ENCODE measurements at regions not wholly inside any gene's neighbourhood (a gene's known extent, or its start where the extent isn't known, plus 50 kb on each side); places are given as distances from the start of the nearest gene placed in this dataset.

GRCh38 chr5:2517451-2517850, 234.0 kb downstream of the IRX2 start:
- Mint-ChIP-seq H3K36me3 (ENCODE audit: low read depth, unreplicated experiment) (no peaks in the 10 kb centered on the region), H3K4me3 (ENCODE audit: unreplicated experiment) (no peak overlapping the region), H3K9me3 (ENCODE audit: unreplicated experiment) (no peaks in the 10 kb centered on the region), H3K4me1 (ENCODE audit: low read depth, unreplicated experiment) (no peaks in the 10 kb centered on the region), H3K27me3 (ENCODE audit: low read depth, unreplicated experiment) (peaks cover 36% of the 10 kb centered on the region), H3K27ac (ENCODE audit: unreplicated experiment) (no peak overlapping the region)
- Histone ChIP-seq H3K79me2 (ENCODE audit: insufficient read depth, low read length) (no peaks in the 10 kb centered on the region), H3K27me3 (ENCODE audit: insufficient read depth, low read length) (no peaks in the 10 kb centered on the region), H2AFZ (ENCODE audit: low read depth, low read length) (no peak overlapping the region), H3K9me3 (ENCODE audit: insufficient read depth, low read depth, low read length) (no peaks in the 10 kb centered on the region), H3K4me1 (ENCODE audit: insufficient read depth, low read length) (no peaks in the 10 kb centered on the region), H3K4me3 (ENCODE audit: insufficient read depth, low read depth, low read length) (no peak overlapping the region), H4K20me1 (ENCODE audit: insufficient read depth, low read length) (no peaks in the 10 kb centered on the region), H3K27ac (ENCODE audit: low read depth, low read length) (no peak overlapping the region), H3K4me2 (ENCODE audit: low read length) (no peak overlapping the region), H3K36me3 (ENCODE audit: insufficient read depth, low read length) (no peaks in the 10 kb centered on the region), H3K9ac (ENCODE audit: low read length) (no peak overlapping the region)
- TF ChIP-seq EZH2 (IDR thresholded peaks at IDR 0.05; ENCODE audit: insufficient read depth, low read length) (no peak), CTCF (IDR thresholded peaks at IDR 0.05; ENCODE audit: insufficient read depth, low read depth, low read length) (no peak)
- FAIRE-seq = no peak
- no peak for DNase-seq (ENCODE audit: low read depth)

GRCh38 chr5:2515180-2515764, 236.2 kb downstream of the IRX2 start:
- no peak overlapping the region for H3K27ac Mint-ChIP-seq (ENCODE audit: unreplicated experiment)

More at GRCh38 chr5:2515180-2515764, 236.2 kb downstream of the IRX2 start:
- Histone ChIP-seq H3K36me3 (ENCODE audit: insufficient read depth, low read length) (no peaks in the 10 kb centered on the region), H3K9ac (ENCODE audit: low read length) (no peak overlapping the region), H3K79me2 (ENCODE audit: insufficient read depth, low read length) (no peaks in the 10 kb centered on the region), H3K4me3 (ENCODE audit: insufficient read depth, low read depth, low read length) (no peak overlapping the region), H3K27ac (ENCODE audit: low read depth, low read length) (no peak overlapping the region), H3K4me2 (ENCODE audit: low read length) (no peak overlapping the region), H2AFZ (ENCODE audit: low read depth, low read length) (no peak overlapping the region), H3K9me3 (ENCODE audit: insufficient read depth, low read depth, low read length) (peaks cover 3% of the 10 kb centered on the region), H3K27me3 (ENCODE audit: insufficient read depth, low read length) (no peaks in the 10 kb centered on the region), H4K20me1 (ENCODE audit: insufficient read depth, low read length) (no peaks in the 10 kb centered on the region), H3K4me1 (ENCODE audit: insufficient read depth, low read length) (no peaks in the 10 kb centered on the region)
- Mint-ChIP-seq H3K36me3 (ENCODE audit: low read depth, unreplicated experiment) (no peaks in the 10 kb centered on the region), H3K27me3 (ENCODE audit: low read depth, unreplicated experiment) (peaks cover 36% of the 10 kb centered on the region), H3K9me3 (ENCODE audit: unreplicated experiment) (no peaks in the 10 kb centered on the region), H3K4me3 (ENCODE audit: unreplicated experiment) (no peak overlapping the region), H3K4me1 (ENCODE audit: low read depth, unreplicated experiment) (no peaks in the 10 kb centered on the region)
- DNase-seq (ENCODE audit: low read depth) (no peak), FAIRE-seq (no peak)
- no peak for TF ChIP-seq CTCF (IDR thresholded peaks at IDR 0.05; ENCODE audit: insufficient read depth, low read depth, low read length)
- no peak for TF ChIP-seq EZH2 (IDR thresholded peaks at IDR 0.05; ENCODE audit: insufficient read depth, low read length)

Data from astrocyte (in vitro differentiated cells and primary cell).